ENCODE measurements at regions not wholly inside any gene's neighbourhood (a gene's known extent, or its start where the extent isn't known, plus 50 kb on each side); places are given as distances from the start of the nearest gene placed in this dataset.

- no peak for DNase-seq
Observed at GRCh38 chr12:124410354-124411175, 115.7 kb downstream of the RFLNA start.

DNA sequence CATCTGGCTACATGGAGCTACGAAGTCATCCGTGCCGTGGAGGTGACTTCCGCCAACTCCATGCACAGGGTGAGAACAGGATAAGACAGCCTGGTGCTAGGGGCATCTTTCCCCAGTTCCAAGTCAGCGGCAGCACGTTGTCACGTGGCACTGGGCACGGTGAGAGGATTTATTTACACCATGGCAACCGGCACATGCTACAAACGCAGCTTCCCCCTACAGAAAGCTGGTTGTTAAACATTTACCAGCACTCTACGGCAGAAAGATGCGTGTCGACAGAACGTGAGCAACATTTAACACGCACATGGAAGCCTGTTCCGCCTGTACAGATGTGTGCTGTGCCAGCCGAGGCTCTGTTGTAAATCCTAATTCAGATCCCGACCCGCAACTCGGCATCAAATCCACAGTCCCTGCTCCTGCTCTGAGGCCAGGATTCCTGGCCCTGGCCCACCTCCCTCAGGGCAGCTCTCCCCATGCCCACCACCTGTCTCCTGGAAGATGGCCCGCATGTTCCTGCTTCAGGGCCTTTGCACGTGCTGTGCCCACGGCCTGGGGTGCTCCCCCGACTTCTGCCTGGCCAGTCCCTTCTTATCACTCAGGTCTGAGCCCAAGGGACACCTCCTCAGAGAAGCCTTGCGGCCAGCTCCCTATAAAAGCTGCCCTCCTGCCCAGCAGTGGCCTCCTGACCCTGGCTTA lies 114.1 kb downstream of the RFLNA start:
- DNase-seq: no peak

- DNase-seq: no peak
Observed at GRCh38 chr12:124407074-124407473, 112.2 kb downstream of the RFLNA start.

- no peak for DNase-seq
Observed at GRCh38 chr12:124406043-124406442, 111.2 kb downstream of the RFLNA start.

GRCh38 chr12:124405592-124405991 lies 110.7 kb downstream of the RFLNA start:
- DNase-seq: no peak

DNA sequence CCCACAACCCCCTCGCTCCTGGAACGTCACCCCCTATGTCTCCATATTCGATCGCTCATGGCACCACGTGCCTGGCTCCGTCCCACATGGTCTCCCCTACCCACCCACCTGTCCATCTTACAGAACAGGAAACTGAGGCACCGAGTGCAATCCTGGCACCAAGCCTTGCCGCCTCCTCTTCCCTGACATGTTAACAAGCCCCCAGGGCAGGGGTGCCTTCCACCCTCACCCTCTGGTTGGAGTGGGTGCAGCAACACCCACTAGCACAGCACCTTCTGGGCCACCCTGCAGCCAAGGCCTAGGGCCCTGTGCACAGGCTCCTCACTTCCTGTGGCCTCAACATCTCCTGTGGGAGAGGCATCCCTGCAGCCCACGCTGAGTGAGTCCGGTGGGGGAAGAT lies 110.3 kb downstream of the RFLNA start:
- DNase-seq: no peak

DNA sequence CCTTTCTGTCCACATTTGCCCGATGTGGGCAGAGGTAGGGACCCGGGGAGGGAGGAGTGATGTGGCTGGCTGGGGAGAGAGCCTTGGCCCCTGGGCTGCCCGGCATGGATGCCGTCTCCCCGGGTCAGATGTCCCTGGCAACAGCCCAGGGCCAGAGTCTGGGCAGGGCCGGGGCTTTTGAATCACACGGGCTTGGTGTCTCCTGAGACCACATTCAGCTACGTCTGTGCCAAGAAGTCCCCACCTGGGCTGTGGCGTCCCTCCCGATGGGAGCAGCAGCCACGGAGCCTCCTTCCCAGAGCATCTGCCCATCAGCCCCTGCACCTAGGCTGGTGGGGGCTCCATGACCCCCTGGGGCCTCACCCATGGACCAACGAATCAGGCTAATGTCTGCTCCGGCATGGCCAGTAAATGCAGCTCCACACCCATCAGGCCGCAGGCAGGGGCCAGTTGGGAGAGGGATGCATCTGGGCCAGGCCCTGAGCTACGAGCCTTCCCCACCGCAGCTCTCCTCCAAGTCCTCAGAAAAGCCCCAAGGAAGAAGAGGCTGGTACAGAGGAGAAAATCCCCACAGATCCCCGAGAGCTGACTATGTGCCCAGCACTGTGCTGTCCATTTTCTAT lies 109.4 kb downstream of the RFLNA start:
- no peak for DNase-seq

DNA sequence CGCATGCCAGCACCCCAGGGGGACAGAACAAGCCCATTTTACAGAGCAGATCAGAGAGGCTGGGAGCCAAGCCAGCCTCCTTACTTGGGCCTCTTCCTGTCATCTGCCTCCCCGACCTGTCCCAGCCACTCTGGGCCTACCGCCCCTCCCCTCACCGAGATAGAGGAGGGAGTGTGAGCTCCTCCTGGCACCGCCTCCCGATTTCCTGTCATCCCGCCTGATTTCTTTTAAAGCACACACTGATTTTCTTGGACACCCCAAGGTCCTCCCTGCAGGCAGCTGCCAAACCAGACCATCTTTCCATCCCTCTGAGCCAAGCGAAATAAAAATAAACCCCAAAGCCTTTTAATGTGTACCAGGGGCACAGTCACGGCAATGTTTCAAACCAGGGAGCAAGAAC lies 108.4 kb downstream of the RFLNA start:
- DNase-seq: no peak

GRCh38 chr12:124402248-124403066 lies 107.6 kb downstream of the RFLNA start:
- DNase-seq: no peak

GRCh38 chr12:124401704-124402221 lies 106.9 kb downstream of the RFLNA start:
- DNase-seq: no peak

DNA sequence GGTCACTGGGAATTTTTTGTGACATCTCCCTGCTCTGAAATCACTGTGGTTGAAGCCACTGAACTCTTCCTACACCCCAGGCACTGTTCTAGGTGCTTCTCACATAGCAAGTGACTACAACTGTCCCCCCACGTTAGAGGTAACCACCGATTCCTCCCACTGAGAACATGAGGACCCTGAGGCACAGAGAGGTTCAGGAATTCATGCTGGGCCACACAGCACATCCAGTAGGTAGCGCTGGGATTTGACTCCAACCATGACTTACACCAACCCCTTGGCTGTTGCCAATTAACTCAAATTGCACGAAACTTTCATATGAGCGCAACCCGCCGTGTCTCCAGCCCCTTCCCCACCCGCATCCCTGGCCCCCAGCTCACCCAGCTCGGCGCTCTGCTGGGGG lies 105.2 kb downstream of the RFLNA start:
- no peak for DNase-seq

DNA sequence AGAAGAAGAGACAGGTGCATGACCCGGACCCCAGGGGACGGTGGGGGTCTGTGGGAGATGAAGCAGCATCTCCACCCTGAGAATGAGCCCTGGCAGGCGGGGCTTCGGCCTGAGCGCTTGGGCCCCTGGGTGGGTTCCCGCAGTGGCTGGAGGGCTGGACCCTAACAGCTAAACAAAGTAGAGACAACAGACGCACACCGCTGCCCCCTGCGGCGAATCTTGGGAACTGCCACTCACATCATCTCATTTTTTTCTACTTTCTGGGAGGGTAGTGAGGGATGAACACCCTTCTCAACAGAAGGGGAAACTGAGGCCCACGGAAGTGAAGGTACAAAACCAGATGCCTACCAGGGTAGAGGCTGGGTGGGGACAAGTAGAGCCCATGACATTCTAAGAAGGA lies 104.7 kb downstream of the RFLNA start:
- DNase-seq: no peak

DNA sequence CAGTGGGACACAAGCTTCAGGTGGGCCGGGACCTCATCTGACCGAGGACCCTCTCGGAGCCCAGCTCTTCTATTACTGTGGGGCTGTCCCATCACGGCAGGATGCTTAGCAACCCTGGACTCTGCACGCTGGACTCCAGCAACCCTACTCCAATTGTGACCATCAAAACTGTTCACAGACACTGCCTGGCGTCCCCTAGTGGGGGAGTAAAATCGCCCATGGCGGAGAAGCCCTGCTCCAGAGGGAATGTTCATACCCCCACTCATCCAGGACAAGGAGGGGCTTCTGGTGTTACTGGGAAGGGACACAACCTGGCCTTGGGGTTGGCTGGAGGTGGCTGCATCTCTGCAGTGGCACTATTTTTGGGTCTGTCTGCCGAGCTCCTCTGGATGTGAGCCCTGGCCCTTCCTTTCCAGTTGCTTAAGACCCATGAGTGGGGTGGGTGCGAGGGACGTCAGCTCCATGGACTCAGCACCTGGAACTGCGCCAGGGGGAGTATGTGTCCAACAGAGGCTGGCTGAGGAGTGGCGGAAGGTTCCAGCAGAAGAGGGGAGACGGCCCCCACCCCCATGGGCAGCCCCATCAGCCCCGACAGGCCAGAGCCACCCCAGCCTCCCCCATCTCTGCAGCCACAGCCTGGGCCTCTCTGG lies 103.8 kb downstream of the RFLNA start:
- no peak for DNase-seq

GRCh38 chr12:124397807-124398577 lies 103.1 kb downstream of the RFLNA start:
- DNase-seq: no peak

DNA sequence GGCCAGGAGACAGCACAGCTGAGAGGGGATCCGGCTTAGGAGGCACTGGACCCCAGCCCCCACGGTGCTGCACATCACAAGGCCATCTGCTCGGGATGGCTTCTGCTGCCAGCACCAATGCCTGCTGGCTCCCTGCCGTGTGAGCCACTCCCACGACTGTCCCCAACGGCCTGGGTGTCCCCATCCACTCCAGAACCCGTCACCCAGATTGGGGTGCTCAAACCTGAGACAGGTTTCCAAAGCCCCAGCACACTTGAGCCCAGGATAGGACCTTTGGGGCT lies 102.4 kb downstream of the RFLNA start:
- DNase-seq: no peak

DNA sequence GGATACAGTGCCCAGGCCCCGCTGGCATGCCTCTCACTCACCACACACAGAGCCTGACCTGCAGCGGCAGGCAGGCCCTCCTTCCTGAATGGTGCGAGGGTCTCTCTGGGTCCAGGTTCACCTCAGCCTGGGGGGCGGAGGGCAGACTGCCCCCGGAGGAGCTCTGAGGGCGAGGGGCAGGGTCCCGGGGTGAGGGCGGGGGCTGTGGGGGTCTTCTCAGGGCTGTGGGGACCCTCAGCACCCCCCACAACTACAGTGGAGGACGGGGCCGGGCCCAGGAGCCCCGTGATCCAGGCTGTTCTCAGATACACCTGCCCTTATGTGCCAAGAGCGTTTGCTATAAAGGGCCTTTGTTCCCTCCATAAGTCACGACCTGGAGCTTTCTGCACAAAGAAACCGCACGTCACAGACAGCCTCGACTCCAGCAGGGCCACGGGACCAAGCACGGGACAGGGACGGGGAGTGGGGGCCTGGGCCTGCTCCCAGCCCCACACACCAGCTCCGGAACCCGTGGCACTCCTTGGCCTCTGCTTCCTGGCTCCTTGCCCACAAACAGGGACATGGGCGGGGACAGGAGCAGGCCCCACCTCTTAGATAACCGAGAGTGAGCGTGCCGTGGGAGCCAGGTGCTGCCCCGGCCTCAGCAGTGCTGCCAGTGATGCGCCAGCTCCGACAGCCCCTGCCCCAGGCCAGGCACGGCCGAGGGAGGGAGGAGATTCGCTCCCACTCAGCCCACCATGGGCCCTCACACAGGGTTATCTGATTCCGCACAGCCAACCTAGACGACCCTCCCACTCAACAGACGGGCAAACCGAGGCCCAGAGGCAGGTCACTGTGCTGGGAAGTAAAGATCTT lies 101.9 kb downstream of the RFLNA start:
- DNase-seq: no peak

DNA sequence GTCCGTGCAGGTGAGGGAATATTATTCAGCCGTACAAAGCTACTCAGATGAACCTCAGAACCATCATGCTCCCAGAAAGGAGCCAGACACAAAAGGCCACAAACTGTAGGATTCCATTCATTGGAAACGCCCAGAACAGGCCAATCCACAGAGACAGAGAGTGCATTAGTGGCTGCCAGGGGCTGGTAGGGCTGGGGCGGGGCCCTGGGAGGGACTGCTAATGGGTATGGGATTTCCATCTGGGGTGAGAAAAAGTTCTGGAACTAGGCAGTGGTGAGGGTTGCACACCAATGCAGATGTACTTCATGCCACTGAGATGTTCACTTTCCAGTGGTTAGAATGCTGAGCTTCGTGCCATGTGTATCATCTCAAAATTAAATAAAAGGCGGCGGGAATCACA lies 101.1 kb downstream of the RFLNA start:
- no peak for DNase-seq

DNA sequence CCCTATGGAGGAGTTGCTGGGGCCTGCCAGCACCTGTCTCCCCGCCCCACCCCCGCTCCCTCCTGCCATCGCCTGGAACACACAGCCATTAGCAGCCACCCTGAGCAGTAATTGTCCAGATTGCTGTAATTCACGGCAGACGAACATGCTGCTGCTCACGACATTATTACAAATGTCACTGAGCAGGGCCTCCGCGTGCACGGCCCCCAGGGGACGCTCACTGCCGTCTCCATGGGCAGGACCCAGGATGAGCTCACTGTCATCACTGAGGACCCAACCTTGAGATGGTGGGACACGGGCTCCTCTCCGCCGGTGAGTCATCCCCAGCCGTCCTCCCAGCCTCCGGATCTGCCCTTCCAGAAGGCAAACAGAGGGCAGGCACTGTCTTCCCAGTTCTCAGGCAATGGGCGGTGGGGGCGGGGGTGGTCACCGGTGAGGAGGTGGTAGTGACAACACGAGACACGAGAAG lies 100.4 kb downstream of the RFLNA start:
- no peak for DNase-seq

- no peak for DNase-seq
Observed at GRCh38 chr12:124394462-124395128, 99.7 kb downstream of the RFLNA start.

GRCh38 chr12:124393831-124394230 lies 98.9 kb downstream of the RFLNA start:
- no peak for DNase-seq

Data from NCI-H748 treated with DMSO at 0.1 percent for 48 hours (cell line).